ENCODE measurements at regions not wholly inside any gene's neighbourhood (a gene's known extent, or its start where the extent isn't known, plus 50 kb on each side); places are given as distances from the start of the nearest gene placed in this dataset.

DNA sequence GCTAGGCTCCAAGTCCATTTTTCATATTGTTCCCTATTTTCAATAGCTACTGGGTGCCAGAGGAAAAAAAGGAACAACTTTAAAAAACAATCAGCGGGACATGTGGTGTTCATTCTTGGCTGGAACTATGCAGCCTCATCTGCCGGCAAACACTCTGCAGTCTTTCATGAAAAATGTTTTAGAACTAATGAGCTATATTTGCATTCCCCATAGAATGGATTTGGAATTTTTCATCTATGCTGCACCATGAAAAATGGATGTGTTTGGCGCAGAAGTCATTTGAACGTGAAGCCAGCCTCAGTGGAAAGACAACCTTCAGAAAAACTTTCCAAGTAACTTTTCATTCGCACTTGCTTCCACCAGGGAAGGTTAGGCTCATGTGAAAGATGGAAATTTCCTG is 270.5 kb downstream of the SKAP2 start:
- TF ChIP-seq, protein P1, sequence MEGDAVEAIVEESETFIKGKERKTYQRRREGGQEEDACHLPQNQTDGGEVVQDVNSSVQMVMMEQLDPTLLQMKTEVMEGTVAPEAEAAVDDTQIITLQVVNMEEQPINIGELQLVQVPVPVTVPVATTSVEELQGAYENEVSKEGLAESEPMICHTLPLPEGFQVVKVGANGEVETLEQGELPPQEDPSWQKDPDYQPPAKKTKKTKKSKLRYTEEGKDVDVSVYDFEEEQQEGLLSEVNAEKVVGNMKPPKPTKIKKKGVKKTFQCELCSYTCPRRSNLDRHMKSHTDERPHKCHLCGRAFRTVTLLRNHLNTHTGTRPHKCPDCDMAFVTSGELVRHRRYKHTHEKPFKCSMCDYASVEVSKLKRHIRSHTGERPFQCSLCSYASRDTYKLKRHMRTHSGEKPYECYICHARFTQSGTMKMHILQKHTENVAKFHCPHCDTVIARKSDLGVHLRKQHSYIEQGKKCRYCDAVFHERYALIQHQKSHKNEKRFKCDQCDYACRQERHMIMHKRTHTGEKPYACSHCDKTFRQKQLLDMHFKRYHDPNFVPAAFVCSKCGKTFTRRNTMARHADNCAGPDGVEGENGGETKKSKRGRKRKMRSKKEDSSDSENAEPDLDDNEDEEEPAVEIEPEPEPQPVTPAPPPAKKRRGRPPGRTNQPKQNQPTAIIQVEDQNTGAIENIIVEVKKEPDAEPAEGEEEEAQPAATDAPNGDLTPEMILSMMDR (IDR thresholded peaks at IDR 0.05): no peak
- no peak for TF ChIP-seq EP300 (IDR thresholded peaks at IDR 0.05)
- TF ChIP-seq POLR2AphosphoS5 (IDR thresholded peaks at IDR 0.05): no peak

All from esophagus muscularis mucosa (tissue), 4 donors.